Activated naive CD4-positive, alpha-beta T cell treated with Interleukin-2 at 50 U/mL for 16 hours (primary cell): ENCODE measurements at regions not wholly inside any gene's neighbourhood (a gene's known extent, or its start where the extent isn't known, plus 50 kb on each side); places are given as distances from the start of the nearest gene placed in this dataset.
"Not testable (repeated sequence)": the region's sequence is repeated elsewhere in the genome, so short reads cannot be mapped to it uniquely, and the experiment has no call there.

Experiments used
- DNase-seq: peaks from one replicate; pipeline ENCODE4 v3.0.0-alpha.2; 2020

GRCh38 chr10:123323884-123324283, 169.7 kb downstream of the BUB3 start:
- DNase-seq = no peak

- DNase-seq = no peak
Measured at GRCh38 chr10:123325663-123326190, 171.5 kb downstream of the BUB3 start.

GRCh38 chr10:123326674-123327073, 172.5 kb downstream of the BUB3 start:
- DNase-seq = no peak

GRCh38 chr10:123327450-123327849, 173.2 kb downstream of the BUB3 start:
- DNase-seq = no peak

- DNase-seq = no peak
Measured at GRCh38 chr10:123327896-123328295, 173.7 kb downstream of the BUB3 start.

GRCh38 chr10:123331438-123331837, 177.2 kb downstream of the BUB3 start:
- DNase-seq = no peak

GRCh38 chr10:123346581-123346980, 192.4 kb downstream of the BUB3 start:
- no peak for DNase-seq

GRCh38 chr10:123348691-123349572, 194.7 kb downstream of the BUB3 start:
- no peak for DNase-seq

- DNase-seq = no peak
Measured at GRCh38 chr10:123351715-123352114, 197.5 kb downstream of the BUB3 start.

- DNase-seq = no peak
Measured at GRCh38 chr10:123354521-123354920, 200.3 kb downstream of the BUB3 start.

GRCh38 chr10:123355748-123356481, 201.7 kb downstream of the BUB3 start:
- no peak for DNase-seq

GRCh38 chr10:123356799-123357198, 202.6 kb downstream of the BUB3 start:
- no peak for DNase-seq

GRCh38 chr10:123357421-123357930, 203.3 kb downstream of the BUB3 start:
- DNase-seq = no peak

GRCh38 chr10:123359539-123359938, 205.3 kb downstream of the BUB3 start:
- DNase-seq = no peak

GRCh38 chr10:123361832-123362231, 207.6 kb downstream of the BUB3 start:
- DNase-seq = no peak

GRCh38 chr10:123367195-123367594, 213.0 kb downstream of the BUB3 start:
- no peak for DNase-seq

- not testable (repeated sequence) for DNase-seq
Measured at GRCh38 chr10:123371626-123372025, 217.4 kb downstream of the BUB3 start.

GRCh38 chr10:123373591-123373990, 219.4 kb downstream of the BUB3 start:
- DNase-seq = no peak

GRCh38 chr10:123375097-123375496, 220.9 kb downstream of the BUB3 start:
- no peak for DNase-seq

GRCh38 chr10:123375738-123376137, 221.5 kb downstream of the BUB3 start:
- no peak for DNase-seq

GRCh38 chr10:123377883-123378282, 223.7 kb downstream of the BUB3 start:
- DNase-seq = no peak

- no peak for DNase-seq
Measured at GRCh38 chr10:123378302-123378701, 224.1 kb downstream of the BUB3 start.

- DNase-seq = no peak
Measured at GRCh38 chr10:123379156-123379555, 225.0 kb downstream of the BUB3 start.
